CD4-positive, CD25-positive, alpha-beta regulatory T cell (primary cell): ENCODE measurements at regions not wholly inside any gene's neighbourhood (a gene's known extent, or its start where the extent isn't known, plus 50 kb on each side); places are given as distances from the start of the nearest gene placed in this dataset.

Experiments
- ATAC-seq, 2 donors: fragments of 150-1000 bp; cut with Tn5 transposase; one replicate each; pipeline ENCODE4 v1.10.0; 2021; ENCODE audit warnings: low read depth in 2 of 2, moderate number of reproducible peaks in 2 of 2, moderate library complexity in 1 of 2
- DNase-seq, 3 donors: peaks; one replicate each; pipeline versions ENCODE4 v3.0.0 to v3.0.0-alpha.2; 2012 to 2022; ENCODE audit warnings: mixed read lengths in 1 of 3
- H3K27ac ChIP-seq: one replicate; pipeline ENCODE4 v1.7.0; 2013; ENCODE audit warnings: mild to moderate bottlenecking, low read length; ENCODE audit not compliant: insufficient read depth, poor library complexity, severe bottlenecking
- H3K27me3 ChIP-seq: one replicate; pipeline ENCODE4 v1.7.0; 2013; ENCODE audit warnings: low read length; ENCODE audit not compliant: control insufficient read depth, insufficient read depth
- H3K36me3 ChIP-seq: one replicate; pipeline ENCODE4 v1.7.0; 2013; ENCODE audit warnings: mild to moderate bottlenecking, low read length, moderate library complexity; ENCODE audit not compliant: control insufficient read depth, insufficient read depth
- H3K4me1 ChIP-seq: 2 replicates; pipeline ENCODE4 v1.7.0; 2013; ENCODE audit warnings: mild to moderate bottlenecking, low read length; ENCODE audit not compliant: insufficient read depth, control insufficient read depth, poor library complexity, severe bottlenecking
- H3K4me3 ChIP-seq: one replicate; pipeline ENCODE4 v1.7.0; 2013; ENCODE audit warnings: low read depth, mild to moderate bottlenecking, low read length, moderate library complexity
- H3K9me3 ChIP-seq, 2 experiments: 1 replicate in 1 of 2; 2 replicates in 1 of 2; pipeline ENCODE4 v1.7.0; 2013; ENCODE audit warnings: low read length in 2 of 2, mild to moderate bottlenecking in 1 of 2, moderate library complexity in 1 of 2; ENCODE audit not compliant: control insufficient read depth in 2 of 2
- H3K27ac Mint-ChIP-seq, 3 donors: one replicate each; pipeline ENCODE4 v1.8.0; 2020 to 2022; ENCODE audit warnings: mild to moderate bottlenecking in 3 of 3, mixed read lengths in 3 of 3, moderate library complexity in 2 of 3
- H3K27me3 Mint-ChIP-seq: one replicate; pipeline ENCODE4 v1.8.0; 2022; ENCODE audit warnings: mild to moderate bottlenecking, mixed read lengths
- H3K36me3 Mint-ChIP-seq: one replicate; pipeline ENCODE4 v1.8.0; 2020; ENCODE audit warnings: mixed read lengths
- H3K4me1 Mint-ChIP-seq, 4 donors: one replicate each; pipeline ENCODE4 v1.8.0; 2020 to 2022; ENCODE audit warnings: mixed read lengths in 4 of 4, mild to moderate bottlenecking in 1 of 4
- H3K4me3 Mint-ChIP-seq, 4 donors: one replicate each; pipeline ENCODE4 v1.8.0; 2020 to 2022; ENCODE audit warnings: mild to moderate bottlenecking in 4 of 4, mixed read lengths in 4 of 4, moderate library complexity in 3 of 4
- H3K9me3 Mint-ChIP-seq, 7 donors: one replicate each; pipeline ENCODE4 v1.8.0; 2020 to 2022; ENCODE audit warnings: mixed read lengths in 7 of 7, mild to moderate bottlenecking in 3 of 7, moderate library complexity in 2 of 7

DNA sequence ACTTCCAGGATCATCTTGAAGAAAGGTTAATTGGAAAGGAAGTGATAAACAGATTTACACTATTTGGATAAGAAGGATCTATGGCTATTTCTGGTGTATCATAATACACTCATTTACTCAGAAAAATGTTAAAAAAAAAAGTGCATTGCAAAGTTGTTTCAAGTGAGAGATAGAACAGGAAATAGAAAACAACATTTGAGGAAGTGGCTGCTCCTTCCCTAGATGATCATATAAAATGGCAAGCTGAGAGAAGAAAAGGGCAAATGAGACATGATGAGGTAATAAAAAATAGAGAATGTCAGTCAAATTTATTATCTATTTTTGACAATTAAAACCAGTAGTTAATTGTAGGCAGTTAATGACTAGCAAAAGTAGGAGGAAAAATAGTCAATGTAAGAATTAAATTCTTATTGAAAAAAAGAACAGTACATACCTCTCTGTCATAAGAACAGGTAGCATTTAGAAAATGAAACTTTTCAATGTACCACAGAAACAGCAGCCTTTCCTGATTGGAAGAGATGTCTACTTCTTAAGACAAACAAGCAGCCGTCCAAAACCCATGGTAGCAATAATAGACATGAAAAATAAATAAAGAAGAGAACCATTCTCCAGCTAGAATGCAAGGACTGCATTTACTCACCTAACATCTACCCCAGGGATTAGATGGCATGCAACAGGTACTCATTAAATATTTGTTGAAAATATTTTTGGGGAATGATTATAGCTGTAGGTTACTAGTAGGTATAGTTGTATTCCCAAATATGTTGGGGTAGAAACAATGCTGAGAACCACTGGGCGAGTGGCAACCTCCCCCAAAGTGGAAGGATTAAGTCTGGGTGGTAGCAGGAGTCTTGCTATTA, 63.9 kb upstream of the GRIP1 start:
- Histone ChIP-seq H3K27me3 (no peaks in the 10 kb centered on the region), H3K36me3 (no peaks in the 10 kb centered on the region), H3K4me3 (no peak overlapping the region), H3K27ac (no peak overlapping the region), H3K4me1 (no peaks in the 10 kb centered on the region), H3K9me3 (no peaks in the 10 kb centered on the region)
- Mint-ChIP-seq H3K4me3 (peak overlapping the region in 1 of 4 donors; percentile 33), H3K4me1 (peaks cover 0 to 18% (median 7%) of the 10 kb centered on the region in 4 donors), H3K36me3 (no peaks in the 10 kb centered on the region), H3K27ac (peak overlapping the region in 2 of 3 donors; percentile 3 to 64), H3K27me3 (no peaks in the 10 kb centered on the region), H3K9me3 (peaks cover 0 to 5% (median 0%) of the 10 kb centered on the region in 7 donors)
- peak in 2 of 3 donors; percentile 3 to 7 for DNase-seq
- ATAC-seq, result no peak

DNA sequence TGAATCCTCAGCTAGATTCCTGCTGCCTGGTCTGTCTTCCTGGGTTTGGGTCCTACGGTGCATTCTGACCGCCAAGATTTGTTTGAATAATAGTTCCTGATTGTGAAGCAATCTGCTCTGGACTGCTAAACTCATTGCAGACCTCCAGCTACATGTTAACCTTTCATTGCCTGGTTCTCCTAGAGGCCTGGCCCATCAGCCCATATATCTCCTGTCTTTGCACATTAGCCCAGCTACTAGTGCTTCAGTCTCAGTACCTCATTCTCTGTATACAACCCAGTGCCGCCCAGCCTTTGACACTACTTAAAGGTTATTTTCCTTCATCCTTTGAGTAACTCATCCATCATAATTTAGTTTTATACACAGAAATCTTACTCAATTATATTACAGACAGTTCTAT, 65.6 kb upstream of the GRIP1 start:
- Mint-ChIP-seq H3K36me3 (no peaks in the 10 kb centered on the region), H3K9me3 (peaks cover 0 to 3% (median 0%) of the 10 kb centered on the region in 7 donors), H3K27me3 (peaks cover 4% of the 10 kb centered on the region), H3K27ac (peak overlapping the region in 1 of 3 donors; percentile 6), H3K4me3 (no peak overlapping the region), H3K4me1 (peaks cover 0 to 18% (median 7%) of the 10 kb centered on the region in 4 donors)
- ATAC-seq, result no peak
- no peaks in the 10 kb centered on the region for H3K36me3 ChIP-seq
- no peak overlapping the region for H3K4me3 ChIP-seq
- H3K4me1 ChIP-seq, result no peaks in the 10 kb centered on the region
- no peak overlapping the region for H3K27ac ChIP-seq
- no peaks in the 10 kb centered on the region for H3K27me3 ChIP-seq
- no peaks in the 10 kb centered on the region for H3K9me3 ChIP-seq
- no peak for DNase-seq

- DNase-seq, result no peak
- Mint-ChIP-seq H3K9me3 (peaks cover 0 to 3% (median 0%) of the 10 kb centered on the region in 7 donors), H3K4me3 (no peak overlapping the region), H3K4me1 (peaks cover 0 to 18% (median 7%) of the 10 kb centered on the region in 4 donors), H3K27me3 (peaks cover 4% of the 10 kb centered on the region), H3K27ac (peak overlapping the region in 1 of 3 donors; percentile 65), H3K36me3 (no peaks in the 10 kb centered on the region)
- H3K27me3 ChIP-seq, result no peaks in the 10 kb centered on the region
- H3K36me3 ChIP-seq, result no peaks in the 10 kb centered on the region
- no peak overlapping the region for H3K27ac ChIP-seq
- ATAC-seq, result no peak
- H3K4me1 ChIP-seq, result no peaks in the 10 kb centered on the region
- H3K4me3 ChIP-seq, result no peak overlapping the region
- H3K9me3 ChIP-seq, result no peaks in the 10 kb centered on the region
Observed at GRCh38 chr12:66744956-66745383, 66.1 kb upstream of the GRIP1 start.

DNA sequence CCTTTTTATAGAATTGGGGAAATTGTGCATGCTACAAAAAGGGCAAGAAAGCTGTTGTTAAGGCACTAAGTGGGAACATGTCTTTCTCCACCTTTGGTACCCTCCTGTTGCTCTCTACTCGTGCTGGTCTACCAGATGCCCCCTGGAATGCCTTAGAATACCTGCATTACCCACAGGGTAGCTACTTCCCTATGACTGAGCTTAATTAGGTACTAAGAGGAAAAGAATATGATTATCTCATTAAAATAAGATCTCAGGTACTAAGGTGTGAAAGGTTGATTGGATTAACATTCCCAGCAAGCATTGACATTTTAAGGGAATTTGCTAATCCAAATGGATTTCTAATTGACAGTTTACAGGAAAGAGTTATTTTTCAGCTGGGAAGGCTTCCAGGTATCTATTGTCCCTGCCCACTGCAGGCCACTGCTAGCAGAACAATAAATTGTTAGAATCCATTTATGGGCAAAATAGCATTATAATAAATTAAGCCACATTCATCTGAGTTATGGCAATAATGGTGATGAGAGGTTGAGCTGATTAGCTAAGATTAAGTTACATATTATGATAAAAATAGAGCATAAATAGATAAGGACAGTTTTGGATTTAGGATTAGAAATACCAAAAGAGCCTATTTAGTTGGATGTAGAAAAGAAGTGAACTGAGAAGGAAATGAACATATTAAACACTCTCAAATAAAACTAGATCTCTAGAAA, 67.8 kb upstream of the GRIP1 start:
- H3K27me3 Mint-ChIP-seq, result peaks cover 9% of the 10 kb centered on the region
- peaks cover 0 to 18% (median 6%) of the 10 kb centered on the region in 4 donors for H3K4me1 Mint-ChIP-seq
- no peaks in the 10 kb centered on the region for H3K27me3 ChIP-seq
- no peak for ATAC-seq
- no peaks in the 10 kb centered on the region for H3K36me3 ChIP-seq
- no peak overlapping the region for H3K27ac Mint-ChIP-seq
- H3K4me3 ChIP-seq, result no peak overlapping the region
- no peak overlapping the region for H3K27ac ChIP-seq
- H3K36me3 Mint-ChIP-seq, result no peaks in the 10 kb centered on the region
- H3K4me3 Mint-ChIP-seq, result no peak overlapping the region
- no peaks in the 10 kb centered on the region for H3K4me1 ChIP-seq
- DNase-seq, result no peak
- peaks cover 0 to 3% (median 0%) of the 10 kb centered on the region in 7 donors for H3K9me3 Mint-ChIP-seq
- no peaks in the 10 kb centered on the region for H3K9me3 ChIP-seq

- H3K4me3 Mint-ChIP-seq, result no peak overlapping the region
- Histone ChIP-seq H3K36me3 (no peaks in the 10 kb centered on the region), H3K9me3 (no peaks in the 10 kb centered on the region), H3K4me3 (no peak overlapping the region), H3K4me1 (no peaks in the 10 kb centered on the region), H3K27me3 (no peaks in the 10 kb centered on the region), H3K27ac (no peak overlapping the region)
- H3K27ac Mint-ChIP-seq, result no peak overlapping the region
- DNase-seq (no peak), ATAC-seq (no peak)
- no peaks in the 10 kb centered on the region for H3K36me3 Mint-ChIP-seq
- no peaks in the 10 kb centered on the region for H3K9me3 Mint-ChIP-seq
- H3K27me3 Mint-ChIP-seq, result peaks cover 12% of the 10 kb centered on the region
- peaks cover 0 to 5% (median 0%) of the 10 kb centered on the region in 4 donors for H3K4me1 Mint-ChIP-seq
Observed at GRCh38 chr12:66751432-66752113, 72.7 kb upstream of the GRIP1 start.

GRCh38 chr12:66753810-66754209, 74.9 kb upstream of the GRIP1 start:
- DNase-seq (no peak), ATAC-seq (no peak)
- no peaks in the 10 kb centered on the region for H3K9me3 ChIP-seq
- H3K9me3 Mint-ChIP-seq, result no peaks in the 10 kb centered on the region
- no peaks in the 10 kb centered on the region for H3K4me1 ChIP-seq
- H3K4me3 Mint-ChIP-seq, result no peak overlapping the region
- H3K36me3 ChIP-seq, result no peaks in the 10 kb centered on the region
- no peaks in the 10 kb centered on the region for H3K27me3 ChIP-seq
- H3K27ac ChIP-seq, result no peak overlapping the region
- H3K36me3 Mint-ChIP-seq, result no peaks in the 10 kb centered on the region
- H3K27ac Mint-ChIP-seq, result no peak overlapping the region
- H3K4me1 Mint-ChIP-seq, result peaks cover 0 to 5% (median 0%) of the 10 kb centered on the region in 4 donors
- peaks cover 12% of the 10 kb centered on the region for H3K27me3 Mint-ChIP-seq
- H3K4me3 ChIP-seq, result no peak overlapping the region

GRCh38 chr12:66755727-66756395, 77.0 kb upstream of the GRIP1 start:
- H3K27ac Mint-ChIP-seq, result no peak overlapping the region
- Histone ChIP-seq H3K4me1 (no peaks in the 10 kb centered on the region), H3K27me3 (no peaks in the 10 kb centered on the region), H3K9me3 (no peaks in the 10 kb centered on the region), H3K4me3 (no peak overlapping the region), H3K36me3 (no peaks in the 10 kb centered on the region), H3K27ac (no peak overlapping the region)
- peaks cover 4% of the 10 kb centered on the region for H3K27me3 Mint-ChIP-seq
- no peak for ATAC-seq
- peak in 1 of 3 donors; percentile 5 for DNase-seq
- H3K4me1 Mint-ChIP-seq, result peaks cover 0 to 5% (median 0%) of the 10 kb centered on the region in 4 donors
- H3K9me3 Mint-ChIP-seq, result peaks cover 0 to under 1% (median 0%) of the 10 kb centered on the region in 7 donors
- no peak overlapping the region for H3K4me3 Mint-ChIP-seq
- no peaks in the 10 kb centered on the region for H3K36me3 Mint-ChIP-seq
